8988T (cell line): ENCODE measurements at regions not wholly inside any gene's neighbourhood (a gene's known extent, or its start where the extent isn't known, plus 50 kb on each side); places are given as distances from the start of the nearest gene placed in this dataset.

ENCODE experiments used
- DNase-seq: peaks from one replicate; pipeline ENCODE4 v3.0.0; 2011

DNA sequence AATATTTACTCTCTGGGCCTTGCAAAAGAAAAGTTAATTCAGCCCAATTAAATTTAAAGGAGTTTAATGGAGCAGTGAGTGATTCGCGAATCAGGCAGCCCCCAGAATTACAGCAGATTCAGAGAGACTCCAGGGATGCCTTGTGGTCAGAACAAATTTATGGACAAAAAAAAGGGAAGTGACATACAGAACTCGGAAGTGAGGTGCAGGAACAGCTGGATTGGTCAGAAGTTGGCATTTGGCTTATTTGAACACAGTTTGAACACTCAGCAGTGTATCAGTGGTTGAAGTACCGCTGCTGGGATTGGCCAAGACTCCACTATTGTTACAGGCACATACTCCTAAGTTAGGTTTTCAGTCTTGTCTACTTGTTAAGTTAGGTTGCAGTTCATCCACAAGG lies 145.0 kb upstream of the GAP43 start:
- no peak for DNase-seq

DNA sequence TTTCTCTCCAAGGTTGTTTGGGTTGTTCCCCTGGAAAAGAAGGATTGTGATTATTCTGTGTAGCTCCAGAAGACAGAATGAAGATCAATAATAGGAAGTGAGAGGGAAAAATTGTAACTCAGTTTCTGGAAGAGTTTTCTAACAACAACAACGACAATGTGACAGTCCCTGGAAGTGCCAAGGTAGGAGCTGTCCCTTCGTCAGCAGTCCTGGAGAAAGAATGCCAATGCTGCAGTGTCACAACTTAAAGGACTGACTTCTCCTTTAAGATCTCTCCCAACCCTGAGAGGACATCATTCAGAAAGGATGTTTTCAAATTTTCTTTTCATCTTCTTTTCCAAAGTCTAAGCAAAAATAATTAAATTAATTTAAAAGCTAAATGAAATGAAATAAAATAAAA lies 136.4 kb upstream of the GAP43 start:
- no peak for DNase-seq

DNA sequence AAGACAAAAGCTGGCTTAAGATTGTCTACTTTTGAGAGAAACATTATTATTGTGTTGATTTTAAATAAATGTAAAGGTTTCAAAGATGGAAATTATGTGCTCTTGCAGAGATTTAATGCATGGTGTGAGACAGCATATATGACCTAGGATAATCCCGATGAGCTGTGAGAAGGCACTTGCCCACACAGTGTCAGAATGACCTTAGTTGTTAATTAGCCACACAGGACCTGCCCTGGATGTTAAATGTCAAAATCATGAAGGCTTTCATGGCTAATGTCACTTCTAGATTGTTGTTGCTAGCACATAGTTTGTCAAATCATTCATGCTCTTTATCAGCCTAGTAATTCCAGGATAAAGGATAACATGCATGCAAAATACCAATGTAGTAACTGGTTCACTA lies 135.3 kb upstream of the GAP43 start:
- DNase-seq: no peak

DNA sequence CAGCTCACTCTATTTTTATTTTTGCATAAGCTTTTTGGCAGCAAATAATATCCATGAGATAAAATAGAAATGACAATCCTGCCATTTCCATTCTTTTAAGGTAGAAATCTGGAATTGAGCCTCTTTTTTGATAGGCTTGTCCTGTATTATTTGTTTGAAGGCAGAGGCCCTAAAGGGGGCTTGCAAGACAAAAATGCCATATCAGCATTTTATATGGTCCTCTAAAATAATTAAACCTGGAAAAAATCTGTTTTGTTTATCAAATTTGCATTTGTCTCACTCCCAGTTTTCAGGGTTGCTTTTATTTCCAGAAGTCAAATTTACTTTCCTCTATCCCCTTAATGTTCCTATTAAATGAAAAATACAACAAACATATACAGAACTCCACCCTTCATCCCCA lies 134.9 kb upstream of the GAP43 start:
- no peak for DNase-seq

DNA sequence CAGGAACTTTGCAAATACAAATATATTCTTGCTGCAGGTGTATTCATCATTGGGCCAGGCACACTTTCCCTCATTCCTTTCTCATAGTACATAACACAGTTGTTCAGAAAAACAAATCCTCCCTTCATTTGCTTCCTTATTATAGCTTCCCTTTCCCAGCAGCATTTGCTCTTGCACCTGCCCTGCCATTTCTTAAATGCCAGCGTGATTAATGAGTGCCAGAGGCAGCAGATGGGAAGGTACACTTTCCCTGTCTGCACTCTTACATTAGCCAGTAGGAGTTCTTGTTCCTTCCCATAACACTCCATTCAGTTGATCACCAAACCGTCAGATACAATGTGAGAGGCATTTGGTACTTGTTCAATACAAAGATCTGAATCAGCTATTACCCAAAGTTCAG lies 128.5 kb upstream of the GAP43 start:
- no peak for DNase-seq

DNA sequence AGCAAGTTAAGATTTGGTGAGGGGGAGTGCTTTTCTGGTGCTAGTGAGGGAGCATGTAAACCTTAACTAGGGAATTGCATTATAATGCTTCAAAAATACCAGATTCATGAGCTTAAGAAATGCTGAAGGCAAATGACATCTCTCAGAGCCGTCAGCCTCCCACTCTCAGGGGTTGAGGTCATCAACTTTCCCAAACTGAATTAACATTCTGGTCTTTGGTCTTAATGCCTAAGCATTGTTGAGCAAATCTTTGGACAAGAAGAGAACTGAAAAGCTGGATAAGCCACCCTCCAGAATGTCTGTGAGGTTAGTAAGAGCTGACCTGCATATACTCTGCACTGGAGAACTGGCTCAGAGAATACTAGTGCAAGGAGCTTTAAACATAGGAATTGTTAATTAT lies 124.9 kb upstream of the GAP43 start:
- no peak for DNase-seq

DNA sequence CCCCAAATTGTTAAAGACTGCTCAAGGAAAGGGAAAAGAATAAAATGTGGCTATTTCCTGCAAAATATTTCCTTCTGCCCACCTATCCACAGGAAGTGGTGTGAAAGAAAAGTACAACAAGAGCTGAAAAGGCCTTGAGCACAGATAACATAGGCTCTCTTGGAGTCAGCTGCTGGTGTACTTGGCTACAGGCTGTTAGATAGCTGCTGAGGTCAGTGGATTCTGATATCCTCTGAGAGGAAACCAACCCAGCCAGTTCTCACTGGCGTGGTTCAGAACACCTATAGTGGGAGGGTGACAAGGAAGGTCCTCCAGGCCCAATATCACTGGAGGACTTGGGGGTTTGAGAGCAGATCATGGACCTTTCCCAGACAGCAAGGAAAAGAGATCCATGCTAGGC lies 124.4 kb upstream of the GAP43 start:
- DNase-seq: no peak

DNA sequence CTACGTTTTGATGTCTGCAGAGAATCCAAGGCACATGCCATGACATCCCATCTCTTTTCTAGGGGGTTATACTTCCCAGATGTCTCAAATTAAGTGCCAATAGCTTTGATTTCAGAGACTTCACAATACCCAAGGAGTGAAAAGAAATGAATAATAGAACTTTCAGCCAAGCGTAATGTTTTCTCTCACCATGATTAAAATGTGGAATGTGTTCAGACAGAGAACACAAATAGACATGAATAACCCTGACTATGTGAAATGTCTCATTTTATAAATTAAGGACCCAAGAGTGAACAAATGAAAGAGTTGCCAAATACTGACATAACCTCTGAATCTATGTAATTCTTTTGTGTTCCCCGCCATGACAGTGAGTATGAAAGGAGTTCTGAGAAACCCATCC lies 123.6 kb upstream of the GAP43 start:
- no peak for DNase-seq

DNA sequence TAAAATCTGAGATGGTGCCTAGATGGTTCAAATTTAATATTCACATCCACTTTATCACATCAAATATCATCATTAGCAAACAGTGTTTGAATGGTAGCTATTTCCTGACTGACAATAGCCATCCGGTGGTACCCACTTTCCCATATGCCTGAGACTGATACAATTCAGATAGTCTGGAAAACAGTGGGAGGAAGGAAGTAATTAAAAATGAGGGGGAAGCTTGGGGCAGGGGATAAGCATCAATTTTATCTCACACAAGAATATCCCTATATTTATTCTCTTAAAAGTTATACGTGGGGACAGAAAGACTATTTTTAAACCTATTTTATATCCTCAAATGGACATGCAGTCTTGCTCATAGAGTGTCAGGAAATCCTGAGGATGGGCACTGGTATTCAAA lies 122.5 kb upstream of the GAP43 start:
- DNase-seq: no peak

DNA sequence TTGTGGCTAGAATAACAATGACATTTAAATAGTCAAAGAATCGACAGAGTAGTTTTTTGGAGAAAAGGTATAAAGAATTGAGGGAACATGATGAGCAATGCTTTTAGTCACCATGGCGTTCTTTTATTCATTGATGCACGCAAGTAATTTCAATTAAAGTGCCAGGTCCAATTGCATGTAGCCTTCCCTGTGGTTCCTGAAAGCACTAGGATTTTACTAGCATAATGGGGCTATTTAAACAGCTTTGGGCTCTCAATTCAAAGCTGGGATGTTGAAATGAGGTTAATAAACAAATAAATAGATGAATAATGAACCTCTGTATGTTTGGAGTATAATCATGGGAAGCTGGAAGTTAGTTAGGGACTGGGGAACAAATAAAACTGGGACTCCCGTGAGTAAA lies 121.2 kb upstream of the GAP43 start:
- no peak for DNase-seq

DNA sequence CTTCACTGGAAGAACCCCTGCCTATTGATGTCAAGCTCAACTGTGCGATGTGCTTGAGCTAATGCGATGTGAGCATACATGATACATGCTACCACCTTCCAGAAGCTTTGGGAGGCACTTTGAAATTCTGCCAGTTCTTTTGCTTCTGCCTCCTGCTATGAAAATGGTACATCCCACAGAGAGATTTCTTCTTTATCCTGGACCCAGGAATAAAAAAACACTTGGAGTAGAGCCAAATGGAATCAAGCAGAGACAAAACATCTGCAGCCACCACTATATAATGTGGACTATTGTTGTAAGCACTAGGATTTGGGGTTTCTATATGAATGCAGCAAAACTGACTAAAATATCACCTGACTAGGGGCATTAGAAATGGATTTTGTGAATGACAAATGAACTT lies 119.9 kb upstream of the GAP43 start:
- DNase-seq: no peak

DNA sequence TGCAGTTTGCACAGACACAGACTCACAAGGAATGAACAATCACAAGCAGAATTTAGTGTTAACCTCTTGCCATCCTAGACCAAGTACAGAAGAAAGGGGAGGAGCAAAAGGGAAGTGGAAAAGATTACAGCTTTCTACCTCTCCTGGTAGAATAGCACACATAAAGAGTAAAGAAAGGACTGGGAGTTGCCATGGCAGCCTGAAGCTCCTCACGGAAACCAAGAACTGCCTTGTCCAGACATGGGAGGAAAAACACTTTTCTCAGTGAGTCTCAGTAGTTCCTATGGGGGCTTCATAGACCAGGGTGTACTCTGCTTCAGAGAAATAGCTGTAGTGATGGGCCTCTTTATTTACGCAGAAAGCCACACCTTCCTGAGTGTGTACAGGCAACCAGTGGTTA lies 114.7 kb upstream of the GAP43 start:
- DNase-seq: no peak

DNA sequence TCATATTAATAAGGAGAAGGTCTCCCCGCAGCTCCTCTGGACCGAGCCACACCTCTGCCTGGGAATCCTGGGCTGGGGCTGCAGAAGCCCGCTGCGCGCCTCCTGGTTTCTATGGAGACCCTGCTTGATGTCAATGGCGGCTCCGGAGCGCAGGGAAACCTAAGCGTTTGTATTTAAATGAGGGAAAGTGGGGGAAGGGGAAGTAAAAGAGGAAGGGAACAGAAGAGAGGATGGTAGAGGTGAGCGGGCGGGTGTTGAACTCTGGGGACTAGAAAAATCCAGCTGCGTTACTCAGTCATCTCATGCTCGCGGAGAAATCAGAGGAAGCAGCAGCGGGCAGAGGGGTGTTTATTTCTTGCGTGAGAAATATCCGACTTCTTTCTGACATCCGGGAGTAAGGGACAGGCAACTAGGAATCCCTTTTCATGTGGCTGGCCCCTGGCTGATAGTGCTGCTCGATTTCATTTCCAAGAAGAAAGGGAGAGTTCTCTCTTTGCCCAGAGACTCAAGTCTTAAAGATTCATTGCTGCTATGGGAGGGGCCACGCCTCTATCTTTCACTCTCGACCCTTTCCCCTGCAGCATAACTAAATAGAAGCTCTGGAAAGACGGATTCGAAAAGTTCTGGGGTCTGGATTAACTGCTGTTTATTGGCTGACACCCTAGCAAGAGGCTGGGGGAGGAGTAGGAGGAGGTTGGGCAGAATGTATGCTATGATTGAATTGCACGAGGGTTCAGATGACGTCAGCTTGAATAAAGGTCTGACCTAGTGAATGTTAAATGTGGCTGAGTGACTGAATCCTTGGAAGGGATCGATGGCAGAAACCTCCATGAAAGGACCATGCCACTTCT lies 110.5 kb upstream of the GAP43 start:
- DNase-seq: no peak

DNA sequence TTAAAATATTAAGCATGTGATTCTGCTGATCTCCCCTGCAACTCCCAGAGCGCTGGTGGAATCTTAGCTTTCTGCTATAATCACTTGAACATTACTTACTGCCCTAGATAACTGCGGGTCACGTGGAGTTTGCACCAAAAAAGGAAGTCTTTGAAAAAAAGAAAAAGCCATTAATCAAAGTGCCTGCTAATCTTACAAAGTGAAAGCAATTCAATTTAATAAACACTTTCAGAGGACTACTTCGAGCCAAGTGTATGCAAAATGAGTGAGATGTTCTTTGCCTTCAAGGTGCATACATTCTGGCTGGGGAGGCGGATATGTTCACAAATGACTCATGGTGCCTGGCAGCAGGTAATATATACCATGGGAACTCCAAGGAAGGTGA lies 109.9 kb upstream of the GAP43 start:
- no peak for DNase-seq

DNA sequence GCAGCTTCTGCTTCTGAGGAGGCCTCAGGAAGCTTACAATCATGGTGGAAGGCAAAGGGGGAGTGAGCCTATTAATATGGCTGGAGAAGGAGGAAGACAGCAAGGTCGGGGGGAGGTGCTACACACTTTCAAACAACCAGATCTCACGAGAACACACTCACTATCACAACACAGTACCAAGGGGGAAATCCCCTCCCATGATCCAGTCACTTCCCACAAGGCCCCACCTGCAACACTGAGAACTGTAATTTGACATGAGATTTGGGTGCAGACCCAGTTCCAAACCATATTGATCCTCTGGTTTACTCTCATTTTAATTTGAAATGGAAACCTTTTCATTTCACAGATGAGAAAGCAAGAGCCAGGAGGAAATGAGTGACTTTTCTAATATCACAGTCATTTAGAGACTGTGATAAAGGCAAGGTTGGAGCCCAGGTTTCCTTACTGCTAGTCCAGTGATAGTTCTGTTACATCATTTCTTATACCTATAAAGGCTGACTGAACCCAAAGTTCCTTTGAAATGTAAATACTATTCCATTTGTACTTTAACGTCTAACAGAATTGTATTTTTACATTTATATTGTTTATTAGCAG lies 105.8 kb upstream of the GAP43 start:
- DNase-seq: no peak

DNA sequence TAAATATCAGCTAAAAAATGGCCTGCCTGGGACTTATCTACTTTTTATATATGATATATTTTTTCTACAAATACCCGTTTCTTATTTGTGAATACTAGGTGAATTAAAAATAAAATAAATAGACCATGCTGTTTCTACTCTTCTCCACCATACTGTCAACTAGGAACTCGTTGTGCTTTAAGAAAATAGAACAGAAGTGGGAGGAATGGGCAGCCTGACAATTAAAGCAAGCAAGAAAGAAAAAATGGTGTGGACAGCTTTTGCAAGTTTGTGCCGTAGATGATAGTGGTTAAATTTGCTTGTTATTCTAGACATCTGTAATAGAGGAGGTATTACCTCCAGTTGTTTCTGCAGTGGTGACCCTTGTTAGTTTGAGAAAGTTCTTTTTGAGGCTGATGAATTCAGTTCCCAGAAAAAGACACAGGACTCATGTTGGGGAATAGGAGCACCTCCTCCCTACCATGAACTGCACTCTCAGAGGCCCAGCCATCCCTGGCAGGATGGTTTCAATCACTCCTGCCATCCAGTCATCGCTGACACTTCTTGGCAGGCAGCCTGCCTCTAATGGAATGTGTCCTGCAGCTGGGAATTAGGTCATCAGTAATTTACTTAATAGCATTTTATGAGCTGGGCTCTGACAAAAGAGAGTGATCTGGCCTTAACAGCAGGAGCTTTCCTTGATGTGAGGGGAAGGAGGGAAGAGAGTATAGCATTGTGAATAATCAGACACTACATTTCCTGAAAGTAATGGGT lies 105.0 kb upstream of the GAP43 start:
- DNase-seq: no peak

DNA sequence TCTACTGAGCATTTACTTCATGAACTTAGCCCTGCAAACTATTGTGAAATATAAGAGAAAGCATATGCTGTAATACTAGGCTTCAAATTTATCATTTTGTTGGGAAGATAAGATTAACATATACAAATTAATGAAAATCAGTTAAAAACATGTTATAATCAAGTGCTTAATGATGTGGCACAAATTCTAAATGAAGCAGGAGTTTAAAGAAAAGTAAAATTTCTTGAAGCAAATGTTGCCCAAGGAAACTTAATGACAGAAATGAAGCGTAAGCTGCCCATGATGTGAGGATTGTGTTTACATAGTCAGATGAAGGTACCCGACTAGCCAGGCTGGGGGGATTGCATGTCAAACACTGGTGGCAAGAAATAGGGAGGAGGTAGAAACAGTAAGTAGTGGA lies 103.1 kb upstream of the GAP43 start:
- no peak for DNase-seq

DNA sequence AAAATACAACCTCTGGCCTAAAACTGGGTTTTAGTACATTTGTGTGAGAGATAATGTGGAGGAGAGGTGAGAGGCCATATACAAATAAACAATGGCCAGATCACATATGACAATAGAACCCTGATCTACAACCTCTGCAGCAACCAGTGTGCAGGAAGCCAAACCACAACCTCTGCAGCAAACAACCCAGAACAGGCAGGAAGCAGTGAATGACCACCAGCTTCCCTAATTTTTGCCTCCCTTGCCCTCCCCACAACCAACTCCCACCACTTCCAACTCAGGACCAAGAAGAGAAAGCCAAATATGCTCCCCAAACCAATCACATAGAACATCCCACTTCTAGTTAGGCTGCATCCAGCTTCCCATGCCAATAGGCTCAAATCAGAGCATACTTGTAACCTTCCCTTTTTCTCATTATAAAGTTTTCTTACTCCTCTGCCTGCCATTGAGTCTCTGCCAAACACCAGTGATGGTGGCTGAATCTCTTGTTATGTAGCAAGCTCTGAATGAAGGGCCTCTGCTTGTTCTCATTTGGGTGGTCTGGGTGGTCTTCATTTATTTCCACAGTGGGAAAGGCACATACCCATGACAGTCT lies 102.6 kb upstream of the GAP43 start:
- no peak for DNase-seq

DNA sequence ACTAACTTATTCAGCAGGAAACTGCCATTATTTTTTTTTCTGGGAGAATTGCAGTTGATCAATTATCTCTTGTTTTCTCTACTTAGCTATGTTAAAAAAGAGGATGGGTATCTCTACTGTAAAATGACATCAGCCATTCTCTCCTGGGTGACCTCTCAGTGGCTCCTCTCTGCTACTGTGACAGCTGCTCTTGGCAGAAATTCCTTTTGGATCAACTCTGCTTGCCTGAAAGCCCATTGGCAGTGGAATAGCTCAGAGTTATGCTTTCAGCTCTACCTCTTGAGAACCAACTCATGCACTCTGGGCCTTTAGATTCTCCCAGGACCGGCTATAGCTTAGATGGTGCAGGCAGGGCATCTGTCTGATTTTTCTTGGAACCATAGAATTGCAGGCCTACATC lies 99.9 kb upstream of the GAP43 start:
- no peak for DNase-seq

DNA sequence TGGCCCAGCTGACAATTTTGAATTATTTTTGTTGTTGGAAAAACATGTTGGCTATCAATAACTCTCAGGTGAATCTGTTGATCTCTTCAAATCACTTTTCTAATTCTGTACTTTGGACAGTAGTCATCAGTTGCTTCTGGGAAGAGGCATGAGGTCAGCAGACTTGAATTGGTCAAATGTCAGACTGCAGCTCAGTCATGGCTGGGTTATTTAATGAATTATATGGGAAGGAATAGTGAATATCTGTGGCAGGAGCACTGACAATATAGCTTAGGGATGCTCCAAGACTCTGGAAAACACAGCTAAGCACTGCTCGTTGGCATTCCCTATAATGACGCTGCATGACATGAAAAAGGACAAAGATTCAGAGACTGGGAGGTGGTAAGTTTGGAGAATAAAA lies 98.8 kb upstream of the GAP43 start:
- DNase-seq: no peak

DNA sequence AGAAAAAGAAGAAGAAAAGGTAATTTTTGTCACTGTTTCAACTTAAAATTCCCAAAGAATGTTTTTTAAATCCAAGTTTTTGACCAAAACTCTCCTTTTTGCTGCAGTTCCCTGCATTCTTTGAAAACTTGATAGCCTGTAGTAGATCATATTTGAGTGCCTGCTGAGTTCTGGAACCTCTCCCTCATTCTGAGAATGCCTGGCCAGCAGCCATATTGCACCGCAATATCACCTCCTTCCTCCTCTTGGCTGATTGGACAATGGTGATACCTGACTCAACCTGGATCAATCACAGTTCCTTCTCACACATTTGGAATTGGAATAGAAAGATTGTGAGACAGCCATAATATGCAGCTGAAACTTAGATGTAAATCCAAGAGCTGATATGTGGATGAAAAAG lies 97.6 kb upstream of the GAP43 start:
- no peak for DNase-seq

DNA sequence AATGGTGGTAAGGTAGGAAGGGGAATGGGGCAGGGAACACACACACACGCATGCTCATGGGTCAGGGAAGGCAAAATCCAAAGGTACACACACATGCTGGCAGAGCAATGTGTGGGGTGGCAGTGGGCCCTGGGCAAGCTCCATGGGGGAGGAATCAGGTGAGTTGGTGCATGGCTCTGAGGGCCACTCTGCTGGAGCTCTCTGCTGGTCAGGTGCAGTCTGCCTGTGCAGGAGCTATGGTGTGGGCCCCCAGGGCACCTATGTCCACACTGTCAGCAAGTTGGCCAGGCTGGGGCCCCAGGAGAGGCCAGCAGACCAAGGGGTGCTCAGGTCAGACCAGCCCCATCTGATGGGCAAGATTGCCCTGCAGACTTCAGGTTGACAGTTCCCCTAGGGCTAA lies 90.1 kb upstream of the GAP43 start:
- no peak for DNase-seq

DNA sequence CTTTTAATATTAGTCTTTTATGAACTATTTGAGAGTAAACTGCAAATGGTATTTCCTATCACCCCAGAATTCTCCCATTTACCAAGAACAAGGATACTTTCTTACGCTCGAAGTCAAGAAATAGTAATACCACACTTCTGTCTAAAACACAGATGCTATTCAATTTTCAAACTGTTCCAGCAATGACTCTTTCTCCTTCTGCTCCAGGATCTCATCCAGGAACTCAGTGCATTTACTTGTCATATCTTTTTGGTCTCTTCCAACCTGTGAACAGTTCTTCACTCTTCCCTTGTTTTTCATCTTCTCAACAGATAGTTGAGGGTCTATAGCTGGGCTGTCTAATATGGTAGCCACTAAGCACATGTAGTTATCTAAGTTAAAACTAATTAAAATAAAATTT lies 87.1 kb upstream of the GAP43 start:
- no peak for DNase-seq

DNA sequence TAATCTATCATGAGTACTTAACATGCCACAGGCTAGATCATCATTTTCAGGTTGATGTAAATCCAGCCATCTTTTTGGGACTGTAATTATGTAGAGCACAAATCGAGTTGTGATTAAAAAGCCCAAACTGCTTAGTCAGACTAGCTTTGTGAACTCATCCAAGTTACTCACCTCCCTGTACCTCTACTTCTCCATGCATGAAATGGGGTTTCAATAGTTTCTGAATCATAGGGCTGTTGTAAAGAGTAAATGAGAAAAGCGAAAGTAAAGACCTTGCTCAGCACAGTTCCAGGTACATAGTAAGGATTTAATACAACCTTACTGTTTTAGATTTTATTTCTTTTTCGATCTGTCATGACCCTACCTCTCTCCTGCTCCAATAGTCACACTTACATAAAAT lies 85.6 kb upstream of the GAP43 start:
- no peak for DNase-seq
